HG03457 (cell line): ENCODE measurements at regions not wholly inside any gene's neighbourhood (a gene's known extent, or its start where the extent isn't known, plus 50 kb on each side); places are given as distances from the start of the nearest gene placed in this dataset.
"Not testable (repeated sequence)": the region's sequence is repeated elsewhere in the genome, so short reads cannot be mapped to it uniquely, and the experiment has no call there.

Experiments
- ATAC-seq: cut with Tn5 transposase; IDR thresholded peaks from one replicate; pipeline ENCODE4 v1.9.1; 2021; ENCODE audit warnings: moderate number of reproducible peaks; ENCODE audit not compliant: unreplicated experiment

DNA sequence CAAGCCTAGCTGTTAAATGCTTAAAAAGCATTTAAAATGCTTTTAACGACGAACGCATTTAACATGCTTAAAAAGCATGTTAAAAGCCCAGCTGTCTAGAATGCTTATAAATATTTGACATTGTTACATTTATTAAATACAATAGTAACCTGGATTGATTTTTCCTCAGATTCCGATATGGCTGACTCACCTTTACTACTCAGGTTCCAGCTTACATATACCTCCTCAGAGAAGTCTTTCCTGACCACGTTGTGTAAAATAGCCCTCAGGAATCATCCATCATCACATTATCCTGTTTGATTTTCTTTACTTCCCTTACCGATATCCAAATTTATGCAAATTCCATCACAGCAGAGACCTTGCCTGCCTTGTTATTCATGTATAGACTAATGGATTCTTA lies 51.4 kb downstream of the SLC41A2 start:
- ATAC-seq: no peak

GRCh38 chr12:104905446-104905845 lies 52.6 kb downstream of the SLC41A2 start:
- not testable (repeated sequence) for ATAC-seq

DNA sequence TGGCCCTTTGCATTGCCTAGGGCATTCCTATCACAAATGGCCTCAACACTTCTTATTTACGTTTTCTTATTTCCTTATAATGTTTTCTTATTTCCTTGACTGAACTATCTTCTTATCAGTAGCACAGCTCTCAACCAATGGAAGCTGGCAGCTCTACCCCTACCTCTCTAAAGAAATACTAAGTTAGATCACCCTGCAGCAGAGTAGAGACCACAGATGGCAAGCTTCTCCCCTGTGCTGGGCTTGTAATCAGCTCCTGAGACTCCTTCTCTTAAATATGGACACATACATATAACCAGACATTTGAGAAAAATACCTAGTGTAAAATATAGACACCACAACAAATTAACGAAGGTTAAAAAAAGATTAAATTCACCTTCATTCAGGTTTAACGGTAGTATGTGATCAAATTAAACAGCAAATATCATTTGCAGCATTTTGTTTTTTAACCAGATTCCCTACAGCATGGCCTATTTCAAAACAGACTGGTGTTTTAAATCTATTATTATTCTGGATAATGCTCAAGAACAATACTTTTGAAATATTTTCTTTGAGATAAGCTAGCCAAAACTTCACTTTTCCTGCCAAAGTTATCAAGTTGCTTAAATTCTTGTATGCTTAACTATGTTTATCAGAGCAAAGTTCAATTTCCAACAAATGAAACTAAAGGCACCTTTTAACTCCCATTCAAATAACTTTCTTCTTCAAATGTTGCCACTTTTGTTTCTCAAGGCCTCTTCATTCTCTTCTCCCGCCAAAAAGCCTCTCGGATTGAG lies 54.3 kb downstream of the SLC41A2 start:
- ATAC-seq: no peak

GRCh38 chr12:104902125-104902524 lies 56.0 kb downstream of the SLC41A2 start:
- no peak for ATAC-seq

DNA sequence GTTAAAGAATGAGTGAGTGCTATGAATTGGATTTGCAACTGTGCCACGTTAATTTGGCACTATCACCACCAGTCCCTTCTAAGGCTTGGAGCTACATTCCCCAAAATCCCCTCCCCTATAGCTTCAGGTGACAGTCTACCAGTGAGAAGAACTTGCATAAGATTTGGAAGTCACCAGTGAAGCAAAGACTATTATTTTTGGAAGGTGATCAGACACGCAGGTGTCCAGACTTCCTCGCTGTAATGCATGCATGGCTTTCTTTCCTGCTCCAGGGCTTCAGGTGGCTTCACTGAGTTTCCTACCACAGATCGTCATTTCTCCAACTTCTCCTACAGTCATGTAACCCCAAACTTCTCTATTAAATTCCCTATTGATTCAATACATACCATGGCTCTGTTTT lies 61.4 kb downstream of the SLC41A2 start:
- ATAC-seq: no peak

- no peak for ATAC-seq
Measured at GRCh38 chr12:104896146-104896545, 61.9 kb downstream of the SLC41A2 start.

DNA sequence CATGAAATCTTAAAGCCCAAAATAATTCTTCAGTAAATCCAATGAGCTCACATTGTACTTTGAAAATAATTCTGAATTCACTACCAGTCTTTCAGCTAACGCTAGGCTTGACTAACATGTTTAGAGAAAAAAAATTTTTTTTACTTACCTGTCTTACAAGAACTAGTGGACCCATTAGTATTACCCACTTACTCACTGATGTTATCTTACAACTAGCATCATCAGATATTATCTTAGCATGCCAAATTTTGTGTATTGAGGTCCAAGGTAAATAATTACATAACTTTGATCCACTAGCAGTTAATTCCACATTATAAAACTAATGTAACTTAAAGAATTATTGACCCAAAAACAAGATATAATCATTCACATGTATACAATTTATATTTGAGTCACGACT lies 62.7 kb downstream of the SLC41A2 start:
- no peak for ATAC-seq

- ATAC-seq: peak; percentile 63
Measured at GRCh38 chr12:104890476-104891096, 67.5 kb downstream of the SLC41A2 start.

DNA sequence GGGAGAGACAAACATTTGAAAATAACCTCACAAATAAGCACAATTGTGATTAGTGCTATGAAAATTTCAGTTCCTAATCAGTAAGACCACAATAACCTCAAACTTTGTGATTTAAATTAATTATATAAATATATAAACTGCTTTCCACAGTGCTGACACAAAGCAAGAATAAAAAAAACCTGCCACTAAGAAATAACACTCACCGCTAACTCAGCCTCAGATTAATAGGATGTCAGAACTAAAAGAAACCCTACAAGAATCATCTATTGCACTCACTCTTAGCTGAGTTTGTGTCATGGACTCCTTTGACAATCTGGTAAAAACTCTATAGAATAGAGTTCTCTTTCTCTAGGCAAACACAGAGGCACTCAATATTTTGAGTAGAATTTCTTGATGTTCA lies 68.4 kb downstream of the SLC41A2 start:
- ATAC-seq: no peak

- no peak for ATAC-seq
Measured at GRCh38 chr12:104888892-104889291, 69.2 kb downstream of the SLC41A2 start.

- no peak for ATAC-seq
Measured at GRCh38 chr12:104888481-104888880, 69.6 kb downstream of the SLC41A2 start.

- ATAC-seq: no peak
Measured at GRCh38 chr12:104887452-104887851, 70.6 kb downstream of the SLC41A2 start.

- ATAC-seq: no peak
Measured at GRCh38 chr12:104886418-104887401, 71.4 kb downstream of the SLC41A2 start.

DNA sequence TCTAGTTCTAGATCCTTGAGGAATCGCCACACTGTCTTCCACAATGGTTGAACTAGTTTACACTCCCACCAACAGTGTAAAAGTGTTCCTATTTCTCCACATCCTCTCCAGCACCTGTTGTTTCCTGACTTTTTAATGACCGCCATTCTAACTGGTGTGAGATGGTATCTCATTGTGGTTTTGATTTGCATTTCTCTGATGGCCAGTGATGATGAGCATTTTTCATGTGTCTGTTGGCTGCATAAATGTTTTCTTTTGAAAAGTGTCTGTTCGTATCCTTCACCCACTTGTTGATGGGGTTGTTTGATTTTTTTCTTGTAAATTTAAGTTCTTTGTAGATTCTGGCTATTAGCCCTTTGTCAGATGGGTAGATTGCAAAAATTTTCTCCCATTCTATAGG lies 79.2 kb downstream of the SLC41A2 start:
- ATAC-seq: not testable (repeated sequence)

DNA sequence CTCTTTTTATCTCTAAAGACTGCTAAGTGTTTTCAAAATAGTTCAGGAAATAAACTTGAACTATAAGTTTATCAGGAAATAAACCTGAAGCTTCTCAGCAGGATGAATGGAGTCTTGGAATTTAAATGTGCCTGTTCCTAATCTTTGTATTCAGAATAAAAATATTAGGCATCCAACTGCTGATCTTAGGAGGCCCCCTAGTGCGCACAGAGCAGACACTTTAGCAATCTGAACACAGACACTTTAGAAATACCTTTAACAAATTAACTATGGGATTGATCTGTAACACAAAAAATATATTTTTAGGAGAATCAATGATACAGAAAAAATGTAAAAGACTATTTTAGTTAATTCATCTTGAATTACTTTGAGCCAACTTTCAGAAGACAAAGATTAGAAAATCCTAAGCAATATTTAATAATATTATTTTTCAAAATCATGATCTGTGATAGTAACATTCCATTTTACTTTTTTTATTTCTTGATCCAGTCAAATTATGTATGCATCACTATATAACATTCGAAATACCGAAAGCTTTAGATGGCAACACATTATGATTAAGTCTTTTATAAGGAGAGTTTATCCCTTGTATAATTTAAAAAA lies 80.9 kb downstream of the SLC41A2 start:
- ATAC-seq: no peak

- no peak for ATAC-seq
Measured at GRCh38 chr12:104873374-104873773, 84.7 kb downstream of the SLC41A2 start.

DNA sequence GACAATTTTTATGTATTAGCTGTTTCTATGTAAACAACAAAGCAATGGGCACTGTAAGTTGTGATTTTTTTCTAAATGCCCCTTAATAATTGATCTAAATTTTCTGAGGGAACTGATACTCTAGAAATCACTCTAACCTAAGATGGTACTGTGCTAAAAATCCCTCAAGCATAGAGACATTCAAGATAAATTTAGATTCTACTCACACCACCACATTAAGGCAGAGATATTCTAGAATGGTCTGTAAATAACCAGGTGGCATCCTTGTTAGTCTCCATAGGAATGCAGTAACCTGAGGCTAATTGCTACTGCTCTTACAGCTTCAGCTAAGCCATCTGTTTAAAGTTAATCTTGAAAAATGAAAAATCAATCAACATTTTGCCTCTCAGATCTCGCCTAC lies 87.3 kb downstream of the SLC41A2 start:
- ATAC-seq: no peak

- no peak for ATAC-seq
Measured at GRCh38 chr12:104866291-104866690, 91.8 kb downstream of the SLC41A2 start.

GRCh38 chr12:104865080-104865479 lies 93.0 kb downstream of the SLC41A2 start:
- ATAC-seq: no peak

DNA sequence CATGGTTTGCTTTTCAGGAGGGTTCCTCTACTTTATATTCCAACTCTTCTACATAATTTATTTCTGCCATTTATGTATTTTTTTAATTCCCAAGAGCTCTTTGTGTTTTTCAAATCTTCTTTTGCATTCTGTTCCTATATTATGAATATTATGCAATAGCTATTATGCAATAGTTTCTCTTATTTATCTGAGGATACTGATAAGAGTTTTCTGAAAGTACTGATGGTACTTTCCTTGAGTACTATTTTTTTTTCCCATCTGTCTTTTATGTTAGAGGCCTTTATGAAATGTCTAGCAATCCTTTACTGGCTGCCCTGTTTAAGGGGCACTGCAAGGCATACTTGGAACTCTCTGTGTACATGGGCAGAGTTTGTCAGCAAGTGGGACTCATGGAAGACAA lies 93.4 kb downstream of the SLC41A2 start:
- no peak for ATAC-seq
